H1 (cell line): ENCODE measurements at regions not wholly inside any gene's neighbourhood (a gene's known extent, or its start where the extent isn't known, plus 50 kb on each side); places are given as distances from the start of the nearest gene placed in this dataset.

Experiments
- CTCF ChIA-PET: fragments of 300-600 bp; sonication (Branson Sonifier 250); formaldehyde crosslinking; loops from one replicate; lab custom pipeline; 2021; ENCODE audit not compliant: partially characterized antibody; lab: Charles Lee
- POLR2A ChIA-PET: fragments of 300-600 bp; sonication (Branson Sonifier 250); formaldehyde crosslinking; loops from one replicate; lab custom pipeline; 2021; ENCODE audit warnings: inconsistent platforms; ENCODE audit not compliant: partially characterized antibody; lab: Charles Lee
- DNase-seq, 2 experiments: peaks; one replicate each; pipeline versions ENCODE4 v3.0.0 to v3.0.0-alpha.2; 2010 to 2022; ENCODE audit warnings: low spot score in 2 of 2, low read depth in 1 of 2, mixed read lengths in 1 of 2
- FAIRE-seq: peaks from 2 replicates; lab custom pipeline; 2011; peaks lifted over from hg19 to GRCh38; lab: Jason Lieb, UNC
- H2AFZ ChIP-seq: 2 replicates; pipeline ENCODE4 v1.8.1; 2012; ENCODE audit warnings: low read length, inconsistent platforms
- H2AK5ac ChIP-seq: 2 replicates; pipeline ENCODE4 v1.6.1; 2013; ENCODE audit warnings: low read depth, low read length
- H2BK120ac ChIP-seq: replicated peaks from 2 replicates; pipeline ENCODE3; 2013; ENCODE audit warnings: low read depth, low read length, inconsistent platforms
- H2BK12ac ChIP-seq: 2 replicates; pipeline ENCODE4 v1.6.1; 2013; ENCODE audit warnings: low read depth, low read length
- H2BK15ac ChIP-seq: 2 replicates; pipeline ENCODE4 v1.6.1; 2013; ENCODE audit warnings: low read length
- H2BK20ac ChIP-seq: 2 replicates; pipeline ENCODE4 v1.6.1; 2013; ENCODE audit warnings: low read length
- H2BK5ac ChIP-seq: 2 replicates; pipeline ENCODE4 v1.6.1; 2013; ENCODE audit warnings: low read depth, low read length
- H3K14ac ChIP-seq: 2 replicates; pipeline ENCODE4 v1.6.1; 2013; ENCODE audit warnings: inconsistent platforms; ENCODE audit not compliant: insufficient read length
- H3K18ac ChIP-seq: 2 replicates; pipeline ENCODE4 v1.6.1; 2013; ENCODE audit warnings: low read length; ENCODE audit errors: extremely low read depth
- H3K23ac ChIP-seq: 2 replicates; pipeline ENCODE4 v1.6.1; 2013; ENCODE audit warnings: inconsistent platforms; ENCODE audit not compliant: insufficient read length
- H3K23me2 ChIP-seq: 2 replicates; pipeline ENCODE4 v1.6.1; 2013; ENCODE audit warnings: low read depth, low read length
- H3K27ac ChIP-seq: 2 replicates; pipeline ENCODE4 v1.6.1; 2011; ENCODE audit warnings: low read depth, low read length, inconsistent platforms
- H3K27me3 ChIP-seq, 4 experiments: replicated peaks in 1 of 4; 1 replicate in 1 of 4; 2 replicates in 3 of 4; pipeline versions ENCODE4 v1.6.1 to v1.8.1; 2011 to 2013; ENCODE audit warnings: low read length in 3 of 4, mild to moderate bottlenecking in 3 of 4, inconsistent platforms in 2 of 4, mixed read lengths in 2 of 4, moderate library complexity in 1 of 4; ENCODE audit not compliant: control insufficient read depth in 3 of 4, insufficient read depth in 3 of 4; ENCODE audit errors: extremely low read depth in 1 of 4
- H3K36me3 ChIP-seq, 4 experiments: 2 replicates each; pipeline versions ENCODE4 v1.6.1 to v1.8.1; 2011 to 2013; ENCODE audit warnings: mild to moderate bottlenecking in 4 of 4, low read length in 3 of 4, moderate library complexity in 2 of 4, control low read depth in 1 of 4, inconsistent platforms in 1 of 4; ENCODE audit not compliant: insufficient read depth in 4 of 4, control insufficient read depth in 2 of 4
- H3K4ac ChIP-seq: replicated peaks from 2 replicates; pipeline ENCODE3; 2013; ENCODE audit warnings: low read length, low read depth, mixed read lengths, inconsistent platforms; ENCODE audit not compliant: insufficient read length
- H3K4me1 ChIP-seq, 4 experiments: replicated peaks in 1 of 4; 1 replicate in 1 of 4; 2 replicates in 3 of 4; pipeline versions ENCODE4 v1.6.1 to v1.8.1; 2011 to 2013; ENCODE audit warnings: low read length in 3 of 4, inconsistent platforms in 2 of 4, mixed read lengths in 1 of 4; ENCODE audit not compliant: insufficient read depth in 4 of 4, control insufficient read depth in 3 of 4
- H3K4me2 ChIP-seq, 2 experiments: 2 replicates each; pipeline versions ENCODE4 v1.6.1 to v1.8.1; 2011 to 2013; ENCODE audit warnings: low read depth in 2 of 2, low read length in 2 of 2, control low read depth in 1 of 2, inconsistent platforms in 1 of 2, mild to moderate bottlenecking in 1 of 2; ENCODE audit not compliant: insufficient read depth in 1 of 2
- H3K4me3 ChIP-seq, 4 experiments: fragments of 200-600, 300-600 bp in 1 of 4; sonication (generic), shearing (Covaris generic), sonication (Bioruptor Twin) in 1 of 4; 2 replicates each; pipeline versions ENCODE4 v1.5.1 to v1.8.1; 2011 to 2016; ENCODE audit warnings: low read length in 4 of 4, low read depth in 3 of 4, control low read depth in 2 of 4, inconsistent platforms in 2 of 4, mild to moderate bottlenecking in 2 of 4, mixed read lengths in 1 of 4, moderate library complexity in 1 of 4; ENCODE audit not compliant: insufficient read depth in 2 of 4; ENCODE audit errors: extremely low read depth in 1 of 4
- H3K56ac ChIP-seq: replicated peaks from 2 replicates; pipeline ENCODE3; 2013; ENCODE audit warnings: low read depth, mild to moderate bottlenecking, mixed read lengths, low read length, inconsistent platforms; ENCODE audit not compliant: insufficient read length
- H3K79me1 ChIP-seq: 2 replicates; pipeline ENCODE4 v1.6.1; 2013; ENCODE audit warnings: low read depth, low read length, control low read depth
- H3K79me2 ChIP-seq, 2 experiments: 2 replicates each; pipeline versions ENCODE4 v1.6.1 to v1.8.1; 2012 to 2013; ENCODE audit warnings: low read length in 2 of 2, mild to moderate bottlenecking in 2 of 2, inconsistent platforms in 1 of 2; ENCODE audit not compliant: insufficient read depth in 2 of 2, control insufficient read depth in 1 of 2
- H3K9ac ChIP-seq, 4 experiments: replicated peaks in 1 of 4; 1 replicate in 1 of 4; 2 replicates in 3 of 4; pipeline versions ENCODE4 v1.6.1 to v1.8.1; 2011 to 2013; ENCODE audit warnings: low read depth in 3 of 4, low read length in 3 of 4, control low read depth in 2 of 4, mild to moderate bottlenecking in 2 of 4, moderate library complexity in 2 of 4, inconsistent platforms in 1 of 4; ENCODE audit errors: extremely low read depth in 1 of 4
- H3K9me3 ChIP-seq, 2 experiments: 2 replicates each; pipeline versions ENCODE4 v1.6.1 to v1.8.1; 2012 to 2013; ENCODE audit warnings: mild to moderate bottlenecking in 2 of 2, moderate library complexity in 2 of 2, control low read depth in 1 of 2, inconsistent platforms in 1 of 2, low read depth in 1 of 2, low read length in 1 of 2, mixed read lengths in 1 of 2; ENCODE audit not compliant: insufficient read depth in 2 of 2
- H4K20me1 ChIP-seq, 2 experiments: replicated peaks in 1 of 2; 2 replicates each; pipeline versions ENCODE3 to v1.8.1; 2011 to 2013; ENCODE audit warnings: inconsistent platforms in 2 of 2, low read length in 2 of 2, mild to moderate bottlenecking in 1 of 2; ENCODE audit not compliant: insufficient read depth in 2 of 2, control insufficient read depth in 1 of 2
- H4K5ac ChIP-seq: 2 replicates; pipeline ENCODE4 v1.6.1; 2013; ENCODE audit warnings: low read length, low read depth, mixed read lengths, inconsistent platforms; ENCODE audit not compliant: insufficient read length
- H4K8ac ChIP-seq: 2 replicates; pipeline ENCODE4 v1.8.0; 2013; ENCODE audit warnings: mild to moderate bottlenecking, moderate library complexity, low read length, inconsistent platforms; ENCODE audit not compliant: insufficient read depth; ENCODE audit errors: extremely low read depth
- H4K91ac ChIP-seq: replicated peaks from 2 replicates; pipeline ENCODE3; 2013; ENCODE audit warnings: low read length, mixed read lengths, inconsistent platforms; ENCODE audit not compliant: insufficient read length
- ATF3 ChIP-seq: IDR thresholded peaks from 2 replicates; pipeline ENCODE4 v1.6.1; 2011; ENCODE audit warnings: low read depth, mild to moderate bottlenecking, low read length; ENCODE audit not compliant: insufficient read depth
- BACH1 ChIP-seq: IDR thresholded peaks from 2 replicates; pipeline ENCODE4 v1.6.1; 2012; ENCODE audit warnings: low read length, improper control_type of control experiment
- CEBPB ChIP-seq: IDR thresholded peaks from 2 replicates; pipeline ENCODE4 v1.6.1; 2012; ENCODE audit warnings: low read depth, low read length
- CHD1 ChIP-seq: IDR thresholded peaks from 2 replicates; pipeline ENCODE4 v1.6.1; 2012; ENCODE audit warnings: low read depth, low read length, improper control_type of control experiment
- CHD2 ChIP-seq: IDR thresholded peaks from 2 replicates; pipeline ENCODE4 v1.6.1; 2012; ENCODE audit warnings: low read length, improper control_type of control experiment
- EGR1 ChIP-seq: IDR thresholded peaks from 2 replicates; pipeline ENCODE4 v1.6.1; 2011; ENCODE audit warnings: low read depth, low read length, borderline replicate concordance
- EP300 ChIP-seq, 2 experiments: IDR thresholded peaks; 1 replicate in 1 of 2; 2 replicates in 1 of 2; pipeline ENCODE4 v1.6.1; 2011 to 2012; ENCODE audit warnings: low read depth in 2 of 2, low read length in 2 of 2, mild to moderate bottlenecking in 2 of 2, borderline replicate concordance in 1 of 2, inconsistent platforms in 1 of 2, moderate library complexity in 1 of 2
- FOSL1 ChIP-seq: IDR thresholded peaks from 2 replicates; pipeline ENCODE4 v1.6.1; 2011; ENCODE audit warnings: mild to moderate bottlenecking, low read depth, low read length, moderate library complexity; ENCODE audit not compliant: insufficient read depth
- KDM1A ChIP-seq: fragments of 200-600, 300-600 bp; sonication (generic); IDR thresholded peaks from 2 replicates; pipeline ENCODE4 v1.7.1; 2016; ENCODE audit warnings: mild to moderate bottlenecking, low read length, borderline replicate concordance
- KDM4A ChIP-seq: IDR thresholded peaks from one replicate; pipeline ENCODE4 v1.7.1; 2012; ENCODE audit warnings: low read depth, mild to moderate bottlenecking, moderate library complexity, low read length, inconsistent platforms; ENCODE audit not compliant: severe bottlenecking
- RFX5 ChIP-seq: IDR thresholded peaks from 2 replicates; pipeline ENCODE4 v1.6.1; 2011; ENCODE audit warnings: low read depth, low read length, improper control_type of control experiment, borderline replicate concordance
- SIN3A ChIP-seq, 2 experiments: IDR thresholded peaks in 1 of 2; conservative IDR thresholded peaks in 1 of 2; 2 replicates each; pipeline ENCODE4 v1.6.1; 2011 to 2012; ENCODE audit warnings: low read length in 2 of 2, improper control_type of control experiment in 1 of 2, low read depth in 1 of 2, mild to moderate bottlenecking in 1 of 2
- SIRT6 ChIP-seq: IDR thresholded peaks from one replicate; pipeline ENCODE4 v1.7.1; 2012; ENCODE audit warnings: low read length, inconsistent platforms
- SRF ChIP-seq: IDR thresholded peaks from 2 replicates; pipeline ENCODE4 v1.6.1; 2011; ENCODE audit warnings: mild to moderate bottlenecking, low read depth, low read length, moderate library complexity
- TBP ChIP-seq: IDR thresholded peaks from 2 replicates; pipeline ENCODE4 v1.6.1; 2011; ENCODE audit warnings: low read depth, low read length, improper control_type of control experiment
- YY1 ChIP-seq: IDR thresholded peaks from 2 replicates; pipeline ENCODE4 v1.6.1; 2011; ENCODE audit warnings: low read depth, mild to moderate bottlenecking, low read length
- WGBS, 2 experiments: shearing (Covaris generic) in 1 of 2; methylation state at CpG; one replicate each; pipeline versions ENCODE4 v1.1.6 to v1.1.7; 2013 to 2015; ENCODE audit warnings: low lambda C conversion rate in 2 of 2, mixed read lengths in 2 of 2, inconsistent platforms in 1 of 2, low coverage in 1 of 2, missing lambda C conversion rate in 1 of 2; ENCODE audit not compliant: insufficient replicate concordance in 2 of 2, insufficient coverage in 1 of 2, insufficient read length in 1 of 2; ENCODE audit errors: extremely low coverage in 1 of 2, missing lambda C conversion rate in 1 of 2; 5-methylcytosine and 5-hydroxymethylcytosine counted together

GRCh38 chr14:27371868-27372267 is 774.0 kb upstream of the NOVA1 start:
- ChIA-PET CTCF (no interaction called here), POLR2A (no interaction called here)
- Histone ChIP-seq H3K9me3 (no peaks in the 10 kb centered on the region), H4K91ac (no peak overlapping the region), H2AFZ (no peak overlapping the region), H3K79me1 (no peaks in the 10 kb centered on the region), H3K18ac (no peak overlapping the region), H2BK120ac (no peak overlapping the region), H3K23ac (no peak overlapping the region), H3K27me3 (no peaks in the 10 kb centered on the region), H3K36me3 (no peaks in the 10 kb centered on the region), H3K23me2 (no peaks in the 10 kb centered on the region), H2BK12ac (no peak overlapping the region), H3K56ac (no peak overlapping the region), H3K4me3 (no peak overlapping the region), H2BK5ac (no peak overlapping the region), H4K20me1 (no peaks in the 10 kb centered on the region), H3K9ac (no peak overlapping the region), H3K27ac (no peak overlapping the region), H2BK20ac (no peak overlapping the region), H3K4me1 (no peaks in the 10 kb centered on the region), H3K14ac (no peak overlapping the region), H2BK15ac (no peak overlapping the region), H3K4ac (no peak overlapping the region), H4K5ac (no peak overlapping the region), H4K8ac (no peak overlapping the region), H3K79me2 (no peaks in the 10 kb centered on the region), H3K4me2 (no peak overlapping the region), H2AK5ac (no peak overlapping the region)
- WGBS, 2 experiments, result 93% methylated on average over 4 of the region's 4 CpGs; no CpG with 5 or more reads in 1 of the 2 experiments
- FAIRE-seq, result no peak
- no peak for DNase-seq
- TF ChIP-seq YY1 (no peak), FOSL1 (no peak), SIN3A (conservative IDR thresholded peaks at IDR 0.05 in 1 of 2, IDR thresholded peaks at IDR 0.05 in 1 of 2; ENCODE audit: low read depth in 1 of 2, low read length in 2 of 2) (no peak), SIRT6 (no peak), RFX5 (no peak), CHD1 (no peak), ATF3 (no peak), CHD2 (no peak), BACH1 (no peak), TBP (no peak), SRF (no peak), EP300 (IDR thresholded peaks at IDR 0.05; ENCODE audit: borderline replicate concordance in 1 of 2, low read depth in 2 of 2, low read length in 2 of 2) (no peak), KDM1A (no peak), KDM4A (no peak), EGR1 (no peak), CEBPB (no peak)
